Adipose tissue (tissue), 3 donors: ENCODE measurements at regions not wholly inside any gene's neighbourhood (a gene's known extent, or its start where the extent isn't known, plus 50 kb on each side); places are given as distances from the start of the nearest gene placed in this dataset.

ENCODE experiments used
- H3K27ac ChIP-seq: one replicate; pipeline ENCODE4 v1.5.1; 2013; ENCODE audit warnings: low read depth, low read length
- WGBS, 3 donors: extraction: QIAGEN DNeasy Blood & Tissue Kit; methylation state at CpG; one replicate each; pipeline ENCODE4 v1.1.7; 2013; 5-methylcytosine and 5-hydroxymethylcytosine counted together
- donor health status: healthy with polysubstance abuse.
- donor health status: Bipolar disorder and iron deficiency.
- donor health status: healthy.

DNA sequence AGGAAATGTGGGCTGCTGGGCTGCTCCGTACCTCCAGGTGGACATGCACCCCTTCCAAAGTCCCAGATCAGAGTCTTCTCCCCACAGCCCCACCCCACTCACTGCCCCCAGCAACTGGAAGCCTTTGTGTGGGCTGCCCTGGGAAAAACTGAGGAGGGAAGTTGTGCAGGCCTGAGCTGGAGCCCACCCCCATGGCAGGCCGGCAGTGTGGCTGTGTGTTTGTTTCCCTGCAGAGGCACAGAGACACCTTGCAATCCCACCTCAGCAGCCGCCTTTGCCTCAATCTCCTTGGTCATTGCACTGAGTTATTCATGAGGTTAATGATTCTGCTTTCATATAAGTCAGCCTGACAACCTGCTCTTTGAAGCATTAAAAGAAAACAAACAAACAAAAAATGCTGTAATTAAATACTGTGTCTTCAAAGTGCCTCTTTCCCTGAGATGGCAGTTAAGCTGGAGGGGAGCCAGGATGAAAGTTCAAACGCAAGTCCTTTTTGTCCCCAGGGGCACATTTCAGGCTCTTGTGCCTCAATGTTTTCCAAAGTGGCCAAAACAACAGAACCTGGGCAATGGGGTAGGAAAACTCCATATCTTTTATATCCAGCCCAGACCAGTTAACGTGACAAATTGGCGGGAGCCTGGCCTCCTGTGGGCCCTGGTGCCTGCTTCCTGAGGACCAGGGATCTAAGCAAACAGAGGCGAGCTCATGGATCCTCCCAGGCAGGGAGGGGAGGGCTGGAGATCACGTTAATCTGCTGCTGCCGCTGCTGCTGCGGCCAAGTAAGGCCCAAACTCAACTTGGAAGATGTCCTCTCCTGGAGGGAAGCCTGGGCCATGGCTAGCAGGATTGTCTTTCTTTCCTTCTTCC lies 51.9 kb upstream of the TSPAN11 start:
- no peak overlapping the region for H3K27ac ChIP-seq
- WGBS, 3 donors = 51 to 66% (median 58%) methylated on average over 10 of the region's 10 CpGs

DNA sequence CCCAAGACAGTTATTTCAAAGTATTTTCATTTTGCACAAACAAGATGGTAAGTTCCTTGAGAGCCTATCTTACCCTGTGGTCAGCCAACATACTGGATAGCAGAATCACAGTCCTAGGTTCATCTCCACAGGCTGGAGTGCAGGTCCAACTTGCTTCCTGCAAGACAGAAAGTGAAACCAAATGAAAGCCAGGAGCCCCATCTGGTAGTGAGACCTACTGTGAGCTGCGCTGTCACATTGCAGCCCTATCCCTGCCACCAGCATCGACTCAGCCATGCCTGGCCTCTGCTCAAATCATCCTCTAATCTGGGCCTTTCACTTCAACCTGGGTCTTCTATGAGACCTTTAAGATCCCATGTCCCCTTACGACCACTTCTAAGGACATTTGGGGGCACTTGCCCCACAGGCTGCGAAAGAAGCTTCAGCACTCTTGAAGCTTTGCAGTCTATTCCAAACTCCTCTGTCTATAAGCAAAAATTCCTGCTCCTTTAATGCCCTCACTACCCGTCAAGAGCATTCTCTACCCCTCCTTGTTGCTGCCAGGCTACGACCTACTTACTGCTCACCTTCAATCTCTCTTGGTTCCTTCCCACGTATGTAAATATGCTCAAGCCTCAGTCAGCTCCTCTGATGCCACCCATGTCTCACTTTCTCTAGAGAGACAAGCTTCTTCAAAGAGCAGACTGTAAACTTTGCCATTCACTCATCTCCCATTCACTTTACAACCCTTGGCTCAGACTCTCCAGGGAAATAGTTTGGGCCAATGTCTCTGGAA lies 55.9 kb upstream of the TSPAN11 start:
- WGBS, 3 donors = 82 to 91% (median 89%) methylated on average over 7 of the region's 7 CpGs
- H3K27ac ChIP-seq = no peak overlapping the region

DNA sequence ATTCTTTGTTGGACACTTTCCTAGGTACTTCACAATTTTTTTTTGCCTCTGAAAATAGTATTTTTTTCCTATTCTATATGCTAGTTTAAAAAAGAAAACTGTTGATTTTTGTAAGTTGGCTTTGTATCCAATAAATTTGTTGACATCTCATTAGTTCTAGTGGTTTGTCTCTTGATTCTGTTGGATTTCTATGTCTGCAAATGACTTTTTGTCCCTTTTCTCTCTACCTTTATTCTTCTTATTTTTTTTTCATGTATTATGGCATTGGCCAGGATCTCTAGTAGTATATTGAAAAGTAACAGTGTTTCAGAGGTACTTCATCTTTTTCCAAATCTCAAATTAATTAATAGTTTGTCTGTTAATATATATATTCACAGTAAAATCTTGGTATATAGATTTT lies 59.1 kb upstream of the TSPAN11 start:
- no peak overlapping the region for H3K27ac ChIP-seq

DNA sequence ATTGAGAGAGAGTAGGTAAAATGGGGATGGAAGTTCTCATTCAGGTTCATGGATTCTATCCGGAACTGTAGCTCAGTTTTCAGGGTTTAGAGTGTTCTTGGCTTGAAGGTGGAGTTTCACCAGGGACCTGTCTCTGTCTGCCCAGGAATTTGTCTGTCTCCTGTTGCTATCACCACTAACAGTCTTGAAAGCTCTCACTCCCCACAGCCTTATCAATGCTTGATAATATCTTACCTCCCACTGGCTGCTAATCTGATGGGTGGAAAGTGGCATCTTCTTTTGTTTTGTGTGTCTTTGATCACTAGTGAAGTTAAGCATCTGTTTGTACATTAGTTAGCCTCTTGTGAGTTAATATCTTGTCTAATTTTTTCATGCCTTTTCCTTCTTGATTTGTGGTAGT lies 60.3 kb upstream of the TSPAN11 start:
- 69 to 85% (median 82%) methylated on average over 1 of the region's 1 CpG for WGBS, 3 donors
- H3K27ac ChIP-seq = no peak overlapping the region

DNA sequence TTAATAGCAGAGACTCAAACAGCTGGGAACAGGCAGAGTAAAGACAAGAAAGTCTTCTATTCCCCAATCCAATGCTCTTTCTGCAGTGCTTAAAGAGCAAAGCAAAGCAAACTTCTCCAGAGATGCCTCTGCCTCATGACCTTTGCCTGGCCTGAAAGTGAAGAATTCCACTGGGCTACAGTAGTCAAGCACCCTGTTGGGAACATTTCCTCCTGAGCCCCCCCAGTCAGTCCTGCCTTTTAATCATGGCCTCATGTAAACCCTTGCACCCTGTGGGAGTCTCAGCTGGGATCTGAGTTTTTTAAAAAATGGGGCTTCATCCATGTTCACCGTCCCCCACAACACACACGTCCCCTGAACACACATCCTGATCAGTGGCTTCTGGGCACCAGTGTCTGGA lies 62.7 kb upstream of the TSPAN11 start:
- H3K27ac ChIP-seq = no peak overlapping the region
- 76 to 80% (median 79%) methylated on average over 2 of the region's 2 CpGs for WGBS, 3 donors

DNA sequence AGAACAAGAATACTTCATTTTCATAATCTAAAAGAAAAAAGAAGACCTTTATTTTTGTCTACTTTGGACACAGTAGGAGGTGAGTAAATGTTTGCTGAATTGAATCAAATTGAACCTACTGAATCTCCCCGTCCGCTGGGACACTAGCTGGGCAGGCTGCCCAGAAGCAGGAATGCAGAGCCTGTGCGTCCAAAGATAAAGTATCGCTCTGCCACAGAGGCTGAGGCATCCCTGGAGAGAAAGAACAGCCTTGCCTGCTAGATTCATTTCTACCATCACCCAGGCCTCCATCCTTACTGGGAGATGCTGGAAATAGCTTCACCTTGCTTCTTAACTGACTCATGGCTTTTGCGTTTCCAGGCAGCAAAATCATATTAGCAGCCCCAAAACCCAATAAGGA lies 64.1 kb upstream of the TSPAN11 start:
- no peak overlapping the region for H3K27ac ChIP-seq
- WGBS, 3 donors = 35 to 53% (median 52%) methylated on average over 5 of the region's 5 CpGs

DNA sequence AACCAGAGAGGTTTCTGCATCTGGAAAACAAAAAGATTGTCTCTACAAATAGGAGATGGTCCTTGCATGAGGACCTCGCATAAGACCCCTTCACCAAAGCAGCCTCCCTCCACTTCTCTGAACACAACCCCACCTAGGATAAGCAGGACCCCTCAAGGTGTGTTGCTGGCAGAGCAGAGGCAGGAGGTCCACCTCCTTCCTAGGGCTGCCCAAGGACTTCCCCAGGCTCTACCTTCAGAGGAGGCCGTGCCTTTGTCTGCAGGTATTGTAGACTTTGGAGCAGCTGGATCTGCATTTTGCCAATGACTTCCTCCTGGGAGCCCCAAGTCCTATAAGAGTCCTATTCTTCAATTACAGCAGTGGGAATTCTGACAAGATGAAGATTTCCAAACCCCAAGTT lies 67.3 kb upstream of the TSPAN11 start:
- H3K27ac ChIP-seq = no peak overlapping the region
- 77 to 96% (median 91%) methylated on average over 2 of the region's 2 CpGs for WGBS, 3 donors

DNA sequence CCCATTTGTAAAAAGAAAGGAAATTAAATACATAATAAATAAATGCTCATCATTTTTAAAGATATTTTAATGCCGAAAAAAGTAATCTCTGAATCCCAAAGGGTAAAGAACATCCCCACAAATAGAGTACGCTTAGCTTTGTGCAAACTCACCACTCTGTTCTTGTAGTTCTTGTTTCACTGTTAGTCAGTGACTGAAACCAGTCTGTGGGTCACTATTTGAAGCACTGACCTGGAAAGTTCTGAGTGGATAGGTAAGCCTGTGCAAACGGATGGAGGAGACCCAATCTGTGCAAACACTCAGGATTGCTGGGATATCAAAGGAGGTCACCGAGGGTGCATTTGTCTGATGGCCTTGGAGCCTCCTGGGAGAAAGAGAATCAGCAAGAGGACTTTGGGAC lies 68.1 kb upstream of the TSPAN11 start:
- no peak overlapping the region for H3K27ac ChIP-seq
- 57 to 84% (median 83%) methylated on average over 4 of the region's 4 CpGs for WGBS, 3 donors

DNA sequence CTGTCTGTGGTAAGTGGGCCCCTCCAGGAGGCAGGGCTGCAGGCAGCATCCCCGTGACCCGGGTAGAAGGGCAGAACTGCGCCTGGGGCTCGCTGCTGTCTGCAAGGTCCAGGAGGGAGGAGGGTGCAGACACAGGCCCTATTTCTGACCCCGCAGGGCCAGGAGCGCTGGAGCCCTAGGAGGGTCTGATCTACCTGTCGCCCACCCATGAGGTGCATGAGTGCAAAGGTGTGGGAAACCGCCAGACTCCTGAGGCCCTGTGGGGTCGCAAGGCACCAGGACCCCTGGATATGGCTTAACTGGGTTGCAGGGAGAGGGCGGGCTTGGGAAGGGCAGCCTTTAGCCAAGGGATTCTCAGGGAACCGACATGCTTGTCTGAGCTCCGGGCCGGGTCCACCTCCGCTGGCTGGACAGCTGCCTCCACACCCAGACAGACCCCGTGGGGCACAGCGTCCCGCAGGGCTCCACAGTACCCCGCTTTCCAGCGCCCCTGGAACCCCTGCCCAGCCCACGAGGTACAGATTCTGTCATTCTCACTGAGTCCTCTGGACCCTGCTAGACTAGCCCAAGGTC lies 72.9 kb upstream of the TSPAN11 start:
- H3K27ac ChIP-seq = no peak overlapping the region
- WGBS, 3 donors = 80 to 92% (median 88%) methylated on average over 20 of the region's 20 CpGs

DNA sequence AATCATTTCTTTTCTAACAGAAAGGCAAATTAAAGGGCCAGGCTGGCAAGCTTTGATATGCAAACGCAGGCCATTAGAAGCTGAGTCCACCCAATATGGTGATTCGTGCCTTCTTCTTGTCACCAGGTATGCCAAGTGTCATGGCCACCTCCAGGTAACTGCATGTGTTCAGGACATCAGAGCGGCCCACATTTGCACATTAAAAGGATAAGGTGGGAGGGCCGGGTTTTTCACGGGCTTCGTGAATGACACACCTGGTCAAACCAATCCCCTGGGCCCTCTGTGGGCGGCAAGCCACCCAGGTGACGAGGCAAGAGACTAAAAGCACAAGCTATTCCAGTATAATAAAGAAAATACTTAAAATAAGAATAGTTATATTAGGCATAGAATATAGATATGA lies 75.9 kb upstream of the TSPAN11 start:
- H3K27ac ChIP-seq = no peak overlapping the region
- 26 to 50% (median 40%) methylated on average over 8 of the region's 8 CpGs for WGBS, 3 donors

DNA sequence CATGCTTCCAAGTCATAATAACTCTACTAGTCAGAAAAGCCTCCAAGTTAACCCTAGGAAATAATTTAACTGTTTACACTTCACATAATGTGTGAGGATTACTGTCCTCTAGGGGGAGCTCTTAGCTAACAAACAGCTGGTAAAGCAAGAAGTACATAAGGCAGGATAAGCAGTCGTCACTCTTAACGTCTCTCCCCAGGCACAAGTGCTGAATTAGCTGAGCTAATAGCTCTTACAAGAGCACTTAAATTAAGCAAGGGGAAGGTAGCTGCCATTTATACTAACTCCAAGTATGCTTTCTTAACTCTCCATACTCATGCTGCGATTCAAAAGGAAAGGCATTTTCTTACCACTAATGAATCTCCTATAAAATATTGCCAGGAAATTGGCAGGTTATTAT lies 79.3 kb upstream of the TSPAN11 start:
- H3K27ac ChIP-seq = no peak overlapping the region
- whole genome bisulfite sequencing, 3 donors = 17 to 29% (median 19%) methylated on average over 3 of the region's 3 CpGs

DNA sequence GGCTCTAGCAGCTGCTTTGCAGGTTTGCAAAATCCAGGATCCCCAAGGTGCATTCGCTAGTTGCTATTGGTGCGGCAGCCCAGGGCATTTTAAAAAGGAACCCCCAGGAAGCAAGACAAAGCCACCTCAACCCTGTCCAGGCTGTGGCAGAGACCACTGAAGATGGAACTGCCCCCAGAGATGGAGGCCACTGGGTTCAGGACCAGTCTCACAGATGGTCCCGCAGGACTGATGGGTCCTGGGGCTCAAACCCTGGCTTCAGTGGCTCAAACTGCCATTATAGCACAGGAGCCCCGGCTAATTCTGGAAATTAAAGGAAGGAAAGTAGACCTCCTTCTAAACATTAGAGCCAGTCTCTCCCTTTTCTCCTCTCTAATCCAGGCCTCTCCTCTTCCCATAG lies 79.8 kb upstream of the TSPAN11 start:
- 82 to 94% (median 93%) methylated on average over 4 of the region's 4 CpGs for WGBS, 3 donors

DNA sequence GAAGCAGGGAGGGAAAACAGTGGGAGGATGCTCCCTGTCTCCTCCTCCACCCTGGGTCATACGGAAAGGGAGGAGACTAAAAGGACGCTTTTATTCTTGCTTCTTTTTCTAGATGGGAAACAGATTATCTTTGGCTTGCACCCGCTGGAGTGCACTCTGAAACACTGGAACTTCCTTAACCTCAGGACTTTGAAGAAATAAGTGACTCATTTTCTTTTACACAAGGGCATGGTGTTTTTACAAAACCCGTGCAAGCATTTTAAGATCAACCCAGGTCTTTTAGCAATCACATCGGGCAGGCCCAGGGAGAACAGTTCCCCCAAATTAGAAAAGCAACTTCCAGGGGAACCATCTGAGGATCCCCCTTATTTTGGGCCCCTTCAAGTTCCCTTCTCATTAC lies 80.9 kb upstream of the TSPAN11 start:
- no peak overlapping the region for H3K27ac ChIP-seq
- 76 to 82% (median 77%) methylated on average over 5 of the region's 5 CpGs for WGBS, 3 donors

More for the DNA sequence above, 79.8 kb upstream of the TSPAN11 start:
- no peak overlapping the region for H3K27ac ChIP-seq

DNA sequence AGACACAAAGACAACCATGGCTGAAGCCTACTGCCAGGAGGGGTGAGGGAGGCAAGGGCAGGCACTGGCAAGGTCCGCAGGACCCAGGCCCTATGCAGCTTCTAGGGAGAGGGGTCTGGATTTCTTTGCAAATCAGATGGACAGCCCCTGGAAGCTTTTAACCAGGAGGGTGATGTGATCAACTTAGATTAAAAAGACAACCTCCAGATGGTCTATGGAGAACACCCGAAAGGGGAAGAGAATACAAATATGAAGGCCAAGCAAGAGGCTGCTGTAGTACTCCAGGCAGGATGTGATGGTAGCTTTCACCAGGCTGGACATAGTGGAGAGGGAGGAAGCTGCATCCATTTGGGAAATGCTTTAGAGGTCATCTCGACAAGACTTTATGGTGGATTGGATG lies 83.3 kb upstream of the TSPAN11 start:
- H3K27ac ChIP-seq = no peak overlapping the region
- 66 to 87% (median 86%) methylated on average over 3 of the region's 3 CpGs for WGBS, 3 donors

DNA sequence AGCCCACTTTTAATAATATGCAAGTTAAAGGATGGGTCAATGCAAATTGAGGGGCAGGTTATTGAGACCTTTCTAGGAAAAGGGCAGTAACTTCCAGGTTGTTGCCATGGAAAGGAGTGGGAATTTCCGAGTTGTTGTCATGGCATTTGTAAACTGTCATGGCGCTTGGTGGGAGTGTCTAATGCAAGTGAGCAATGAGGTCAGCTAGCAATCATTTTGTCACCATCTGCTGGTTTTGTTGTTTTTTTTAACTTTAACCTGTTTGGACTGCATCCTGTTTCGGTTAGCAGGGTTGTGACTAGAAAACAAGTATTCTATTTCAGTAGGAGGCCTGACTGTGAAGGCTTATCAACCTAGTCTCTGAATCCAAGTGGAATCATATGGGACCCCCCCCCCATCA lies 85.8 kb upstream of the TSPAN11 start:
- H3K27ac ChIP-seq = no peak overlapping the region
- 83 to 93% (median 86%) methylated on average over 3 of the region's 3 CpGs for WGBS, 3 donors

DNA sequence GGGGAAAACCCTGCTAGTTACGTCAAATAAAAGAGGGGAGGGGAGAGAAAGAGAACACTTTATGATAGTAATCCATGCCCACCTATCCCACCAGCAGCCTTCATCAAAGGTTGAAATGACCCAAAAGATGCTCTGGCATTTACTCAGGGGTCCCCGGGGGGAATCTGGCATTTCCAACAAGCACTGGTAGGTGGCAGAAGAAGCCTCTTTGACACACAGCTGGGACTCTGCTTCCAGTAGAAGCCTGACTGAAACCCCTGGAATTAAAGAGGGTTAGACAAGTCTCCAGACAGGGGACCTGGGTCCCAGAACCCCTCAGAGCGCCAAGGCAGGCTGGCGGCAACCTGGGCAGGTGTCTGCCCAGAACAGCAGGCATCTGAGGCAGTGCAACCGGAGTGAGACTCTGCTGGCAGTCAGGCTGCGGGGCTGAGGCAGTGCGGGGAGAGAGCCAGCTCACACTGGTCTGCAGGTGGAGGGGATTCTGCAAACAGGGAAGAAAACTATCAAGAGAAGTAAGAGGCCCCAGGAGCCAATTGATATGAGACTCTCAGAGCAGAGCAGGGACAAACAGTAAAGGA lies 85.0 kb upstream of the CAPRIN2 start:
- WGBS, 3 donors = 64 to 79% (median 78%) methylated on average over 7 of the region's 7 CpGs
- no peak overlapping the region for H3K27ac ChIP-seq

DNA sequence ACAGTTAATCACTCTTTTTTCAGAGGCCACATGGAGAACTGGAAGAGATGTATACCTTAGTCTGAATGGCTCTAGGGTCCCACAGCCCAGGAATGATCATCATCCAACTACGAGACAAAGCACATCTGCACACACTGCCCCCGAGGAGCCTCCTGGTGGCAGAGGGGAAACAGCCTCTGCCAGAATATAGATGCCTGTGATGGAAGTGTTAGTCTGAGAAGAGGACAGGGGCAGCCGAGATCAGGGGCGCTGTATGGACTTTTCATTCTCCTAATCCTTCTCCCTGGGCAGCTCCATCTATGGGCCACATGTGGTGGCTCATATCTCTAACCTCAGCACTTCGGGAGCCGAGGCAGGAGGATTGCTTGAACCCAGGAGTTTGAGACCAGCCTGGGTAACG lies 82.8 kb upstream of the CAPRIN2 start:
- WGBS, 3 donors = 70 to 75% (median 70%) methylated on average over 7 of the region's 7 CpGs
- H3K27ac ChIP-seq = no peak overlapping the region

DNA sequence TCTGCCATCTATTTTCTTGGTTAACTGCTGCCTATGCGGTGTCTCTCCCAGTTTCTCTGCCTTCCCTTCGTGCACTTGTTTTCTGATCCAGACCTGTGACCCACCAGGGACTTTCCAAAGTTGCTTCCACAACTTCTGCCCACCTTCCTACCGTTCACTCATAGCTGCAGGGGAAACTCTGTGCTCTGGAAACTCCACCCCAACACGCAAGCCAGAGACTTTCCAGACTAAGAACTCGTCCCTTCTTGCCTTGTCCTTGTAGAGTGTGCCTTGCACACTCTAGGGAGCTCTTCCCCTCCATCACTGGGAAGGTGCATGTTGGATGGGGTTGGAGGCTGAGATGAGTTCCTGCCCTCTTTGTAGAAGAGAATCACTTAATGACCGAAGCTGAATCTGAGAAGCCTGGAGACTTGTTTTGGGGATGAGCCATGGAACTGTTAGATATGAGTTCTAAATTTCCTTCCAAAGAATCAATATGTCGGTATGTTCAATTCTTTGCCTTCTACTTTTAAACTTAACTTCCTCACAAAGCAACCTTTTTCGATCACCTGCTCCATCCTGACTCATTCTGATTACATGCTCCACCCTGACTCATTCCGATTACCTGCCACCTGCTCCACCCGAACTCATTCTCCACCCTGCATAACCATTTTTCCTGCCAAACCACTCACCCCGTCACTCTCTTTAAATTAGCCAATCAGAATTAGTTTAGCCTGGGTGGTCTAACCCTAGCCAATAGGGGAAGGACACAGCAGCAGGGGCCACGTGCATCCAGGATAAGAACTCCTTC lies 82.1 kb upstream of the CAPRIN2 start:
- 75 to 80% (median 77%) methylated on average over 12 of the region's 12 CpGs for WGBS, 3 donors
- no peak overlapping the region for H3K27ac ChIP-seq
